CD4-positive, alpha-beta T cell treated with Interleukin-17A for 4 hours (primary cell): ENCODE measurements at regions not wholly inside any gene's neighbourhood (a gene's known extent, or its start where the extent isn't known, plus 50 kb on each side); places are given as distances from the start of the nearest gene placed in this dataset.
"Not testable (repeated sequence)": the region's sequence is repeated elsewhere in the genome, so short reads cannot be mapped to it uniquely, and the experiment has no call there.

ENCODE experiments used
- DNase-seq: peaks from one replicate; pipeline ENCODE4 v3.0.0-alpha.2; 2020; ENCODE audit warnings: mixed read lengths

GRCh38 chr13:65343898-65344663 lies 1886.1 kb downstream of the PCDH9 start:
- no peak for DNase-seq

- no peak for DNase-seq
These were observed 1887.4 kb downstream of the PCDH9 start for GRCh38 chr13:65342541-65343337.

- DNase-seq, result no peak
These were observed 1890.9 kb downstream of the PCDH9 start for GRCh38 chr13:65339241-65339640.

- no peak for DNase-seq
These were observed 1893.2 kb downstream of the PCDH9 start for GRCh38 chr13:65336916-65337315.

- no peak for DNase-seq
These were observed 1893.9 kb downstream of the PCDH9 start for GRCh38 chr13:65336087-65336749.

GRCh38 chr13:65330691-65331090 lies 1899.4 kb downstream of the PCDH9 start:
- DNase-seq, result no peak

GRCh38 chr13:65330287-65330686 lies 1899.8 kb downstream of the PCDH9 start:
- DNase-seq, result no peak

- DNase-seq, result not testable (repeated sequence)
These were observed 1906.9 kb downstream of the PCDH9 start for GRCh38 chr13:65323192-65323591.

- not testable (repeated sequence) for DNase-seq
These were observed 1908.7 kb downstream of the PCDH9 start for GRCh38 chr13:65321423-65321822.

GRCh38 chr13:65314008-65314407 lies 1916.1 kb downstream of the PCDH9 start:
- no peak for DNase-seq

- DNase-seq, result no peak
These were observed 1919.3 kb downstream of the PCDH9 start for GRCh38 chr13:65310663-65311328.

GRCh38 chr13:65309906-65310305 lies 1920.2 kb downstream of the PCDH9 start:
- DNase-seq, result no peak

- DNase-seq, result not testable (repeated sequence)
These were observed 1921.4 kb downstream of the PCDH9 start for GRCh38 chr13:65308729-65309128.

- DNase-seq, result no peak
These were observed 1923.1 kb downstream of the PCDH9 start for GRCh38 chr13:65307056-65307455.

- no peak for DNase-seq
These were observed 1927.4 kb downstream of the PCDH9 start for GRCh38 chr13:65302691-65303090.

GRCh38 chr13:65301506-65301905 lies 1928.6 kb downstream of the PCDH9 start:
- no peak for DNase-seq

GRCh38 chr13:65300220-65300619 lies 1929.9 kb downstream of the PCDH9 start:
- no peak for DNase-seq

- no peak for DNase-seq
These were observed 1936.5 kb downstream of the PCDH9 start for GRCh38 chr13:65293530-65294198.

- DNase-seq, result no peak
These were observed 1937.6 kb downstream of the PCDH9 start for GRCh38 chr13:65292488-65292901.

- DNase-seq, result no peak
These were observed 1942.7 kb downstream of the PCDH9 start for GRCh38 chr13:65287405-65287804.

GRCh38 chr13:65275838-65276630 lies 1954.1 kb downstream of the PCDH9 start:
- DNase-seq, result no peak

GRCh38 chr13:65275108-65275507 lies 1955.0 kb downstream of the PCDH9 start:
- DNase-seq, result no peak
